Testis (tissue), 2 donors: ENCODE measurements at regions not wholly inside any gene's neighbourhood (a gene's known extent, or its start where the extent isn't known, plus 50 kb on each side); places are given as distances from the start of the nearest gene placed in this dataset.

ENCODE experiments used
- DNase-seq: peaks from one replicate; pipeline ENCODE4 v3.0.0-alpha.2; 2019
- H3K27ac ChIP-seq, 2 donors: fragments of 200-600 bp; sonication (generic); one replicate each; pipeline ENCODE4 v1.5.1; 2019
- H3K27me3 ChIP-seq: fragments of 200-600 bp; sonication (generic); one replicate; pipeline ENCODE4 v1.5.1; 2019
- H3K36me3 ChIP-seq: fragments of 200-600 bp; sonication (generic); one replicate; pipeline ENCODE4 v1.5.1; 2017; ENCODE audit warnings: low read depth; ENCODE audit errors: missing control alignments
- H3K4me1 ChIP-seq: fragments of 200-600 bp; sonication (generic); one replicate; pipeline ENCODE4 v1.5.1; 2019
- H3K4me3 ChIP-seq, 2 donors: fragments of 200-600 bp; sonication (generic); one replicate each; pipeline ENCODE4 v1.5.1; 2017 to 2019
- H3K9me3 ChIP-seq: fragments of 200-600 bp; sonication (generic); one replicate; pipeline ENCODE4 v1.5.1; 2017
- CTCF ChIP-seq, 3 experiments: fragments of 450-650 bp in 2 of 3; fragments of 200-600 bp in 1 of 3; sonication (generic) in 1 of 3; IDR thresholded peaks; one replicate each; pipeline ENCODE4 v1.5.1; 2016 to 2019; ENCODE audit warnings: antibody characterized with exemption in 3 of 3, mild to moderate bottlenecking in 2 of 3, moderate library complexity in 1 of 3
- POLR2A ChIP-seq: fragments of 450-650 bp; IDR thresholded peaks from one replicate; pipeline ENCODE4 v1.6.1; 2017; ENCODE audit warnings: antibody characterized with exemption, mild to moderate bottlenecking, moderate library complexity
- WGBS, 2 donors: methylation state at CpG; one replicate each; pipeline ENCODE4 v1.1.5; 2018; 5-methylcytosine and 5-hydroxymethylcytosine counted together
- intact Hi-C: fragments of 100-400 bp; cut with DNase I; formaldehyde crosslinking; loops from one replicate; pipeline ENCODE4 v1.15.1; 2023; ENCODE audit warnings: low total_unique reads

- intact Hi-C loops, result no loop called here
- DNase-seq, result no peak
- Histone ChIP-seq H3K27ac (no peak overlapping the region), H3K4me1 (no peaks in the 10 kb centered on the region), H3K4me3 (no peak overlapping the region), H3K36me3 (no peaks in the 10 kb centered on the region), H3K9me3 (no peaks in the 10 kb centered on the region), H3K27me3 (no peaks in the 10 kb centered on the region)
- TF ChIP-seq POLR2A, result no peak
- no peak for TF ChIP-seq CTCF (IDR thresholded peaks at IDR 0.05)
- 78 to 84% methylated on average over 9 to 10 of the region's 10 CpGs for WGBS, 2 donors
These were observed 112.1 kb downstream of the PHETA1 start for GRCh38 chr12:111256629-111257434.

- no peaks in the 10 kb centered on the region for H3K9me3 ChIP-seq
- no peak overlapping the region for H3K27ac ChIP-seq
- WGBS, 2 donors, result 68 to 74% methylated on average over 7 of the region's 7 CpGs
- no peaks in the 10 kb centered on the region for H3K4me1 ChIP-seq
- H3K36me3 ChIP-seq, result no peaks in the 10 kb centered on the region
- H3K27me3 ChIP-seq, result no peaks in the 10 kb centered on the region
- TF ChIP-seq POLR2A (no peak), CTCF (IDR thresholded peaks at IDR 0.05) (no peak)
- H3K4me3 ChIP-seq, result no peak overlapping the region
- no peak for DNase-seq
- intact Hi-C loops, result no loop called here
These were observed 113.6 kb downstream of the PHETA1 start for GRCh38 chr12:111255261-111255660.

GRCh38 chr12:111254106-111254505, 114.8 kb downstream of the PHETA1 start:
- H3K27me3 ChIP-seq, result no peaks in the 10 kb centered on the region

GRCh38 chr12:111253213-111253612, 115.7 kb downstream of the PHETA1 start:
- Histone ChIP-seq H3K36me3 (no peaks in the 10 kb centered on the region), H3K4me3 (no peak overlapping the region), H3K4me1 (no peaks in the 10 kb centered on the region), H3K9me3 (no peaks in the 10 kb centered on the region), H3K27ac (no peak overlapping the region), H3K27me3 (no peaks in the 10 kb centered on the region)
- no peak for DNase-seq
- TF ChIP-seq CTCF (IDR thresholded peaks at IDR 0.05) (no peak), POLR2A (no peak)
- intact Hi-C loops, result no loop called here
- WGBS, 2 donors, result 85 to 87% methylated on average over 12 of the region's 12 CpGs

More at GRCh38 chr12:111254106-111254505, 114.8 kb downstream of the PHETA1 start:
- 72 to 75% methylated on average over 2 to 3 of the region's 3 CpGs for WGBS, 2 donors
- no peaks in the 10 kb centered on the region for H3K36me3 ChIP-seq
- intact Hi-C loops, result no loop called here
- H3K4me1 ChIP-seq, result no peaks in the 10 kb centered on the region
- no peak for DNase-seq
- TF ChIP-seq POLR2A (no peak), CTCF (IDR thresholded peaks at IDR 0.05) (no peak)
- H3K9me3 ChIP-seq, result no peaks in the 10 kb centered on the region
- no peak overlapping the region for H3K4me3 ChIP-seq
- no peak overlapping the region for H3K27ac ChIP-seq

GRCh38 chr12:111251787-111252186, 117.1 kb downstream of the PHETA1 start:
- Histone ChIP-seq H3K4me3 (no peak overlapping the region), H3K27ac (no peak overlapping the region), H3K36me3 (no peaks in the 10 kb centered on the region), H3K4me1 (no peaks in the 10 kb centered on the region), H3K27me3 (no peaks in the 10 kb centered on the region), H3K9me3 (no peaks in the 10 kb centered on the region)
- intact Hi-C loops, result no loop called here
- TF ChIP-seq CTCF (IDR thresholded peaks at IDR 0.05) (no peak), POLR2A (no peak)
- 89 to 90% methylated on average over 7 of the region's 7 CpGs for WGBS, 2 donors
- no peak for DNase-seq
